Suppressor macrophage treated with lipopolysaccharide for 4 hours (primary cell): ENCODE measurements at regions not wholly inside any gene's neighbourhood (a gene's known extent, or its start where the extent isn't known, plus 50 kb on each side); places are given as distances from the start of the nearest gene placed in this dataset.
"Not testable (repeated sequence)": the region's sequence is repeated elsewhere in the genome, so short reads cannot be mapped to it uniquely, and the experiment has no call there.

Source experiments
- DNase-seq: peaks from one replicate; pipeline ENCODE4 v3.0.0-alpha.2; 2020

DNA sequence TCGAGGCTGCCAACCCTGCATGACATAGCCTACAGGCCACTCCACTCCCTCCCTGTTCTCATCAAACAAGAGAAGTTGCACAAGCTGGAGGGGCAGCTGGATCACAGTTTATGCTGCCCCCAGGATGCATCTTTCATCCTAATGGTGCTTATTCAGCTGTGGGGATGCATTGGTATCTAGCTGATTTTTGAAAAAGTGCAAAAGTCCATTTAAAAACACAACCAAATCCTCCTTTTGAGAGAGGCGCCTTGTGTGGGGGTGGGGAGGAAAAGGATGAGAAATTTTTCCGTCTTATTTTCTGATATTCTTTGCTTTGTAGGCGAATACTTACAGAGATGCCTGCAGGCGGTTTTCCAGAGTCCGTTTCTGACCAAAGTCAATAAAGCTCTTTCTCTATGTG is 276.4 kb upstream of the BOD1L1 start:
- no peak for DNase-seq

DNA sequence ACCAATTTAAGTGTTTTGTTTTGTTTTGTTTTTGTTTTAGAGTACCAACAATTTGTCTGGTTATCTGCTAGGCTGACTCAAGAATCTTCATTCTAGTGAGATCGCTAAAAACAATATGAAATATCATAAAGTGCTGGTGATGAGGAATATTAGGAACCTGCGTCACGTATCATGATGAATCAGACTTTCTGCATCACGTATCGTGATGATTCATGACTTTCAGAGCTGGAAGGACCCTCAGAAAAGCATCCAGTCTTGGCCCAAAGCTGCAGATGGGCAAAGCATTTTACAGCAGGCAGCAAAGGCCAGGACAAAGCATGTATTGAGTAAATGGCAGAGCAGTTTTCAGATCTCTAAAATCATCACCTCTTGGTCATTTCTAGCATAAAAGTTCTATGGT is 278.0 kb upstream of the BOD1L1 start:
- no peak for DNase-seq

DNA sequence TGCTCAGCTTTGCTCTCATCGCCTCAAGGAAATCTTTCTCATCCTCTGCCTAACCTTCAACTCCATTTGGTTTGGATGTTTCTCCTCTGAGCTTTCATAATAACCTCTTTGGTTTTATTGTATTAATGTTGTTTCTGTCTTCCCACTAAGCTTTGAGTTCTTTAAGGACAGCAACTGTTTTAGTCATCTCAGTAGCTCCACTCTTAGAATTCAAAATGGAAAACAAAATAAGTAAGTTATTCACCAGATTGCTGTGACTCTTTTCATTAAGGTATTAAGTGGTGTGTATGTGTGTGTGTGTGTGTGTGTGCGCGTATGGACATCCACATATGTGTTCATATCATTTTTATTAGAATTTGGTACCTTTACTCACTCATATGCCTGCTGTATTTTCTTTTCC is 279.2 kb upstream of the BOD1L1 start:
- DNase-seq, result no peak

DNA sequence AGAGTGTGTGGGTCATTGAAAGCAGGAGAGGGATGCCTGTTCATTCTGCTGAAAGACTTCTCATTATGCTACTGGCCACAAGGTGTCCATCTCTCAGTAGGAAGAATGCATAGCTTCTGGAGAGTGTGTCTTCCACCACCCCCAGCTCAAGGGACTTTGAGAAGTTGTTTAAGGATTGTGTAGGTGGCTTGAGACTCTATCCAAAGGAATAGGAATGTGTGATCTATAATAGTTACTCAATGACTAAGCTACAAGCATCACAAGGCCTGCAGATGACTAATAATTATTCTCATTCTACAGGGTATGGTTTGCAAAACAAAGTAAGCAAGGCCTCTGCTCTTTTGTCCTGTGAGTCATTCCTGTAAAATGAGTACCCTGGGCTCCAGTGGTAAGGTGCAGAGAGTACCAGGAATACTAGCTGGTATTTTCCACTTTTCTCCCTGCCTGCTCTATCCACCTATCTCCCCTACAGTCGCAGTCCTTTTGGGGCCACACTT is 279.8 kb upstream of the BOD1L1 start:
- peak; percentile 63 for DNase-seq

DNA sequence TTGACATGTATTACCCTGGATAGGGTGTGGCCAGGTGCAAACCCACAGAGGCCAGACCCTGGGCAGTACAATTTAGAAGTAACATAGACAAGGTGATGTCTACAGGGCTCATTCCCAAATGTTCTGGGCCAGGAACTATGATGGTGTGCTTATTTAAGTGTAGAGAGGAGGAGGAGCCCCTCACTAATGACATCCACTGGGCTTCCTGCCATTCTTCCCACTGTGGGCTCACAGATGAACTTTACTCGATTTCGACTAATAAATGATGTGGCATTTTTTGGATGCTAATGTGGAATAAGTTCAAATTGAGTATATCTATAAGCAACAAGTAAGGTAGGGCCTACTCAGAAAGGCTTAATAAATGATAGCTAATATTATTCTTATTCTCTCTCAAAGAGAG is 280.9 kb upstream of the BOD1L1 start:
- no peak for DNase-seq

DNA sequence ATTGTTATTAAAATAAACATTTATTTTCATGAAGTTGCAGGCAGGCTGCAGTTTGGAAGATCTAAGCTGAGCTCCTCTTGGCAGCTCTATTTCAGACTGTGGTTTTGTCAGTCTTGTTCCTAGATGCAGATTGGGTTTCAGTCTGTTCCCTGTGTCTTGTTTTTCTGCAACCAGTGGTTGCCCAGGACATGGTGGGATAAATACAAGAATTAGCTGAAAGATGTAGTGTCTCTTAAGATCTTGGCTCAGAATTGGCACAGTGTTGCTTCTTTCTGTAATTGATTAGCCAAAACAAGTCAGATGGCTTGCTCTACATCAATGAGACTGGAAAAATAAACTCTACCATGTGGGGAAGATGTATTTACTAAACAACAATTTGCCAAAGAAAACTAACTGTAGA is 283.0 kb upstream of the BOD1L1 start:
- DNase-seq, result no peak

DNA sequence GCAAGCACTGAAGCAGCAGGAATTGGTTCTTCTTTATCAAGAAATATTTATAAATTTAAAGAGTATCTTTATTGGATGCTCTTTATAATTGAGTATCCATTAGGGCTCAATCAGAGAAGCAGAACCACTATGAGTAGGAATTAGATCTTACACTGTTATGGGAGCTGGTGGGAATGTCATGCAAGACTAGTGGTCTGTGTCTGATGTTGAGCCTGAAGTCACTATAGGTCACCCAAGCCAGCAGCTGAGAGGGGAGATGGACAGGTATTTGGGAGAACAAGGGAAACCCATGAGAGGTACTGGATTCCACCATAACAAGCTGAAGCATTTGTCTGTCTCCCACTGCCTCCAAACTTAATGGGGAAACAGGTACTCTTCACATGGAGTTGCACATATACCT is 283.7 kb upstream of the BOD1L1 start:
- DNase-seq, result no peak

DNA sequence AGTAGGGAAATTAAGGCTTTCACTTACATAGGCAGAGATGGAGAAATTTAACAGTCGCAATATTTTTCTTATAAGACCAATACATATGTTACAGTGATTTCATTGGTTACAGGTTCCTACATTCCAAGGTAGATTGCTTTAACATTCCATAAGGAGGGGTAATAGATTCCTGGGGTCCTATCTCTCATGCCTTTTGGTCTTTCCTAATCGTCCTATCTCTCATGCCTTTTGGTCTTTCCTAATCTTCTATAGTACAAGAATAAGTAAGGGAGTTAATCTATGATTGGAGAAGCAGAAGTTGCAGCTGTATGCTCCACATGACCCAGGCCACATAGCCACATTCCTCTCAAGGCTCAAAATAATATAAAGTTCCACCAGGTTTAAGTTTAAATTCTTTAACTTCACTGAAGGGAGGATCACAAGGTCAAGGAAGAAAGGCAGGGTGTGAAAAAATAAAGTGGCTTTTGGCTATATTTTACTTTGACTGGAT is 285.0 kb upstream of the BOD1L1 start:
- peak; percentile 30 for DNase-seq

DNA sequence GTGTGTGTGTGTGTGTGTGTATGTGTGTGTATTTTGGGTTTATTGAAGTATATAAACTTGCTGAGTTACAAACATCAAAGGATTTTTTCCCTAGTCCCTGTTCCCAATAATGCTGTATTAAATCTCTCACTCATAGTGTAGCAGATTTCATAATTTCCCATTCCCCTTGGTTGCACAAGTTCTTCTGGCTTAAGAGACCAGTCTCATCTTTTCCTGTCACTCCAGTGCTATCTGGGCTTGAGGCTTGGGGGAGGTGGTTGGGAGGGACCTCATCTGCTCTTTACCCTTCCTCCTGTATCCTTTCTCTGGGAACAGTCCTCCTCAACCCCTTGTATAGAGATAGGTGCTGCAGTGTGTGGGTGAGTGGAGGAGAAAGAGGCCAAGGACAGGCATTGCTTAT is 285.4 kb upstream of the BOD1L1 start:
- peak; percentile 61 for DNase-seq

DNA sequence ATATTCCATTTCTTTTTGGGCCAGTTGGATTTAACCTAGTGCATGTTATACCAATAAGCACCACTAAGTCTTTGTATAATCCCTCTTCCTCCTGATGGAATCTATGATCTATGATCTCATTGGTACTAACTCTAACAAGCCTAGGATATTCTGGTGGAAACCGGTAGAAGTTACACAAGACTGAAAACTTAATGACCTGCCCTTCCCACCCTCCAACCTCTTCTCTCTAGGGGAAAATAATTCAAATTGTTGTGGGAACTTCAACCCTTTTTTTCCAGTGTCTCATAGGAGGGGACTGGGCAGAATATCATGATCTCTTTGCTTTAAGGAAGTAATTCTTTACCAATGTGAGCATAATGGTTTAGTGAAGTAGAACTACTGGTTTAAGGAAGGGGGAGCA is 289.5 kb upstream of the BOD1L1 start:
- DNase-seq, result no peak

DNA sequence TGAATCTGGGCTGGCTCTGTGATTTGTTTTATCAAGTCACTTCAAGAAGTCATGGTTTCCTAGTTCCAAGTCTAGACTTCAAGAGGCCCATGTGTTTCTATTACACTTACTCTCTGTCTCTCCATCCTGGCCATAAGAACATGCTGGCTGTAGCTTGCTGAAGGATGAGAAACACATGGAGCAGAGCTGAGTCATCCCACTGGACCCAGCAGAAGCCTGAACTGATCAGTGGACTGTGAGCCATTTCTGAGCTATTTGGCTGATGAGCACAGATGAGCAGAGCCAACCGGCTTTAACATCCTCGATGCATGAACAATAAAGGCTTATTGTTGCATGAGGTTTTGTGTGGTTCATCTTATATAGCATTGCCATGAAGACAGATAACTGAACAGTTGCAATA is 290.6 kb upstream of the BOD1L1 start:
- no peak for DNase-seq

DNA sequence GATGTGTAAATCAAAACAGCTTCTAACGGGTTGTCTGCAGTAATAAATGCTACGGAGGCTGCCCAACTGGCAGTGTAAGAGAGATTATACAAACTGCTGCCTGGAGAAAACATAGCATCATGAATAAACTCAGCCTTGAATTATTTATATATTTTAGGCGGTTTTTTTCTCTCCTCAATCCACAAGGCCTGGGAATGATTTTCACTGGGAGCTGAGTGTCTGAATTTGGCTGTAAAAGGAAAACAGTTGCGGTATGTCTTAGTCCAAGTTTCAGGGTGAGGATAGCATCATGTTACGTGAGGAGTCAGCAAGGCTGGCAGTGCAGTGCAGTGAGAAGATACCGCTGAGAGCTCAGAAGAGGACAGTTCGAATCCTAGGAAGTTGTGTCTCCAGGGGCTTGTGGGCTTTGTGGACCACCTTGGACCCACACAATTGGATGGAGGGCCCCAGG is 291.5 kb upstream of the BOD1L1 start:
- no peak for DNase-seq

DNA sequence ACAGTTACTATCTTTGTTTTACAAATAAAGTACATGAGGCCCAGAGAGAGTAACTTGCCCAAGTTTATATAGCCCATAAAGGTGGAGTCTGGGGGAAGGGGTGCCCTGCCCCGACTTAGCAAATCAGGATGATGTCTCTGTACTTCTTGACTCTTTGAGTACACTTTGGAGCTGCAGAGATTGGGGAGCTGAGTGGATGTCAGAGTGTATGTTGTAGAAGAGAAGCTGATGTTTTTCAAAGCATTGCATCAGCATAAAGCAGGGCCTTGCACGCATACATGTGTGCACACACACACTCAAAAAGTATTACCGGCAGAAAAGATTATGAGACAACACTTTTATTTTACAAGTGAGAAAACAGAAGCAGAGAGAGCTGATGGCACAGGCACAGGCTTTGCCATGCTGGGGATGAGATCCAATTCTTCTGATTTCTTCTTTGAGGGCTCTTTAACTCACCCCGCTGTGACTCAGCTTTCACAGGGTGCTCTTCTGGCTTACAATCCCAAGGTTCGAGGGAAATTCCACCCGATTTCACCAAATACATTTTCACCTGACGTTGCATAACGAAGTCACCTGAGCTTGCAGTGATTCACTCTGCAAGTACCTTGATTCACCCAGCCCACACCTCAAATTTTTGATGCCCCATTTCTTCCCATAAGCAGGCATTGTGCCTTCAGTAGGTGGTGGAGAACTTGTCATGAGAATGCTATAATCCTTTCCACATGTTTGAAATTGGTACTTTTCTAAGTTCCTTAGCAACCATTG is 292.8 kb upstream of the BOD1L1 start:
- no peak for DNase-seq

DNA sequence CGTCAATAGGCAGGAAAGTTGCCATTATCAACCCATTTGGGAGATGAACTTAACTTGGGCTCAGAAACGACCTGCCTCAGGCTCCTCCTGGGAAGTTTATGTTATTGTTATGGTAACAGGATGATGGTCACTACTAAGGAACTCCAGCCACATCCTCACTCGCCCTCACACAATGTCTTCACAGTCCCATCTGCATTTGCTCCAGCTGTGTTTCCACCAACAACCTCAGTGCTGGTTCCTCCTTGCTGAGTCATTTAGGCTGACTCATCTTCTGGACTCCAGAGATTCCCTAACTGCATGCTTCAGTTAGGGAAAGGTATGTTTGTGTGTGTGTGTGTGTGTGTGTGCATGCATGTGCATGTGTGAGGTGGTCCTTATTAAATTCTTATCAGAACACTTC is 293.4 kb upstream of the BOD1L1 start:
- DNase-seq, result peak; percentile 43

DNA sequence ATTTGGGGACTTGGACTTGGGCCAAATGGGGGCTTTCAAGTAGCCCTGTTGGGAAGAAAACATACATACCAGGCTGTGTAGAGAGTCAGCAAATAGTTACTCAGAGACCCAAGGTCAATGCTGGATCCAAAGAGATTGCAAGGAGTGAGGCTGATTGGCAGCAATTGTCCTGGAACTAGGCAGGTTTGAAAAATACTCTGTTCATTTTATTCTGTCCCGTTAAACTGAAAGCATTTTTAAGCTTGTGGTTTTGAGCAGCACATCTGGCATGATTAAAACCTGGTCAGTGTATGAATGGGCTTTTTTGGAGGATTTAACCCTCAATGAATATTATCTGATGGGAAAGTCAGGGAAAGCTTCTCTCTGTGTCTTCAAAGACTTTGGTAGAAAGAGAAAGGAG is 294.3 kb upstream of the BOD1L1 start:
- DNase-seq, result no peak

DNA sequence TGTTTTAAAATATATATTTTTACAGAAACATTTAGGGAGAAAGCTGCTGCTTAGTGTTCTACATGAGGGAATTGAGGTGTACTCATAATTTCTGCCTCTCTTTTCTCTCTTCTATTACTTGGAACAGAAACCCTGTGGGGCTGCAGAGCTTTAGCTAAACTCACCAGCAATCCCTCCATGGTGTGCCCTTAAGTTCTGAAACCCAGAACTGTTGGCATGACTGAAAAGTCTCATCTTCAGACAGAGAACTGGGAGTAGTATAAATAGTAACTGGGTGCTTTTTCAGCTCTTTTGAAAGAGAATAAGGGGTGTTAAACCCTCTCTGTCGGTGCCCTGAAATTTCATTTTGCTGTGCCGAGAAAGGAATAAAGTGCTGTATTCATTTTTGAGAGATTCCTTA is 294.9 kb upstream of the BOD1L1 start:
- DNase-seq, result no peak

DNA sequence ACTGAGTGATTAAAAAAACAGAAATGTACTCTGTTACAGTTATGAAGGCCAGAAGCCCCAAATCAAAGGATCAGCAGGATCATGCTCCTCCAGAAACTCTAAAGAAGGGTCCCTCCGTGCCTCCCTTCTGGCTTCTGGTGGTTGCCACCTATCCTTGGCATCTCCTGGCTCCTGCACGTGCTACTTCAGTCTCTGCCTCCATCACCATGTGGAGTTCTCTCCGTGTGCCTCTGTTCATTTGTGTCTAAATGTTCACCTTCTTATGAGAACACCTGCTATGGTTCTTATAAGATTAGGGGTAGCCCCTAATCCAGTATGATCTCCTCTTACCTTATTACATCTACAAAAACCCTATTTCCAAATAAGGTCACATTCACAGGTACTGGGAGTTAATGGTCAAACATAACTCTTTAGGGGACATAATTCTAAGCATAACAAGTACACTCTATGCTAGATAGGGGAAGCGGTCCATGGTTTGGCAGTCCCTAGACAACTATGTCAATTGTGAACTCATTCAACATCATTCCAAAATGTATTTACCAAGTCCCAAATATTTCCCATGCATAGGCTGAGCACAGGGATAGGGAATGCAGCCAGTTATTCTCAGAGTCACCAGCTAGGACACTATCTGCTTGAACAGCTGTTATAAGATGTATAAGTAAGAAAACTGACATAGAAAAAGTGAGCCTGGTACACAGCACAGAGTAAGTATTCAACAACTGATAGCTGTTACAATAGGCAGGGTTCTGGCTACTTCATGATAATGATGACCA is 295.5 kb upstream of the BOD1L1 start:
- no peak for DNase-seq

DNA sequence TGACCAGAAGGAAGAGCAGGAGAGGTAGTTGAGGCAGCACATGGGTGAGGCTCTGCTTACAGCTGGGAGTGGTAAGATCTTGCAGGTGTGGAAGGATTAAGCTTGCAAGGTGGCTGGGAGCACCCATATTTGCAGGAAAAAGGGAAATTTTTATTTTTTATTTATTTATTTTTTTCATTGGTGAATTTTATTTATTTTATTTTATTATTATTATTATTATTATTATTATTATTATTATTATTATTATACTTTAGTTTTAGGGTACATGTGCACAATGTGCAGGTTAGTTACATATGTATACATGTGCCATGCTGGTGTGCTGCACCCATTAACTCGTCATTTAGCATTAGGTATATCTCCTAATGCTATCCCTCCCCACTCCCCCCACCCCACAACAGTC is 297.4 kb upstream of the BOD1L1 start:
- not testable (repeated sequence) for DNase-seq

DNA sequence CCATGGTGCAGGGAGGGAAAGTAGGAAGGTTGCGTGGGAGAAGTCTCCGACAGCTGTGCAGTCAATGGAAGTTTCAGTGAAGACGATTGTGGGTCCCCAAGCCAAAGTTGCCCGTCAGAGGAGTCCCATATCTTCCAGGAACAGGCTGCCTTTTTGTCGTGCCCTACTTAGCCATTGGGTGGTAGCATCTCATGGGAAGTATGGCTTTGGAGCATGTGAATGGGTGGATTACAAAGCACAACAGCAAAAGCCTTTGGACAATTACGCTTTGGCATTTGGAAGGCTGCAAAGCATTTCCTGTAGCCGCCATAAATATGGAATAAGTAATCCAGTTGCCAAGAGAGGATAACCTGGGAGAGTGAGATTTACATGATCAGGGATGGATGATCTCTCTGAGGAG is 300.7 kb upstream of the BOD1L1 start:
- no peak for DNase-seq

DNA sequence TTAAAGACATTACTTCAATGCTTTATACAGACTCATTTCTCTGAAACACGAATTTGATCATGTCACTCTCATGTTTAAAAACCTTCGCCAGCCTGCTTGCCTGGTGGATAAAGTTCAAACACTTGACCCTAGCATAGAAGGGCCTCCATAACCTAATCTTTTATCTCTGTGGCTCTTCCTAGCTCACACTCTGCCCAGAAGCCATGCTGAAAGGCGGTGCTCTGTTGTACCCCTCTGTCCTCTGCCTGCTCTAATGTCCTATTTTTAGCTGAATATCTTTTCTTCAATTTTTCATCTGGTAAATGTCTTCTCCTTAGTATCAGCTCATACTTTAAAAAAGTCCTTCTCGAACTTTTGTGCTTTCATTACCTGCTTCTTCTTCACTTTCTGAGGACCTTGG is 302.6 kb upstream of the BOD1L1 start:
- no peak for DNase-seq

DNA sequence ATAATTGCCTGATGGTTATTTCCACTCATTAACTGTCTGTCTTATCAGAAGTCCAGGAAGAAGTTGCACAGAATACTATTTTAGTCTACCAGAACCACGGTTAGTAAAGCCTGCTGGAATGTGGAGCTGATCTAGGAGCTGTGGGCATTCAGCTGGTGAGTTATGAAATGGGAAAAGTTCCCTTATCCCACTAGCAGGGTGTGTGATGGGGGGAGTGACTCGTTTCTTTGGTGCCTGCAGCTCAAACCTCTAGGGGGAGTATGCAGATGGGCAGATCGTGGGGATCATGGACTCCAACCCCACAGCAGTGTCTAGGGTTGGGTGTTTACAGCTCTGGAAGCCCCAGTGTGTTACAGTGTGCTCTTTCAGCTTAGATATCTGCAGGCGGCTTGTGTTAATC is 305.7 kb upstream of the BOD1L1 start:
- no peak for DNase-seq

DNA sequence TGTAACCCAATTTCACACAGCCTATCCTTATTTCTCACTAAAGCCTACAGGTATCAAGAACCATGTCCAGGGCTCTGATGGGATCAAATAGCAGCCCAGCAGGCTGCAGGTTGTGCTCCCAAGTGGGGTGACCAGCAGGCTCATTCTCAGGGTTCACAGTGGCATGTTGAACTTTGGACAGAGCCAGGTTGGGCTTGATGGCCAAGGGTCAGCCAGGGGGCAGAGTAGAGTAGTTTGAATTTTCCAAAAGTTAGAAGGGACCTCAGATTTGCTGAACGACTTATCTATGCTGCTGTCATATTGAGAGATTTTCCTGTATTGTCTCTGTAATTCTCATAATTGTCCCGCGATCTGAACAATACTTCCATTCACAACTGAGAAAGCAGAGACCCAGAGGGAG is 310.8 kb upstream of the BOD1L1 start:
- no peak for DNase-seq

DNA sequence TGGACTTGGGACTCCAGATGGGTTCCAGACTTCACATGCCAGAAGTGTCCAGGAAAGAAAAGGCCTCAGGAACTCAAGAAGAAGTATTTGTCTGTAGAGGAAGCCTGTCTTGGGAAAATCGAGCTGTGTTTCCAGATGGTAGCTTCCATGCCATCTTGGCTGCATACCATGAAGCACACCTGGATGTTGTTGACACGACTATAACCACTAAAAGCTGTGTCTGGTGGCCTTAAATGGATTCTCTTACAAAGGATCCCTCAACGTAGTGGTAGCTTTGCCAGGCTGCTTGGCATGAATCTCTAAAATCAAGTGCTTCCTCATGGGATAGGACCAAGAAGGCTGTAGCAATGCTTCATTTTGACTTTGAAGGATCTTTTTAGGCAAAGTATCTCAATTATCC is 313.4 kb upstream of the BOD1L1 start:
- no peak for DNase-seq

DNA sequence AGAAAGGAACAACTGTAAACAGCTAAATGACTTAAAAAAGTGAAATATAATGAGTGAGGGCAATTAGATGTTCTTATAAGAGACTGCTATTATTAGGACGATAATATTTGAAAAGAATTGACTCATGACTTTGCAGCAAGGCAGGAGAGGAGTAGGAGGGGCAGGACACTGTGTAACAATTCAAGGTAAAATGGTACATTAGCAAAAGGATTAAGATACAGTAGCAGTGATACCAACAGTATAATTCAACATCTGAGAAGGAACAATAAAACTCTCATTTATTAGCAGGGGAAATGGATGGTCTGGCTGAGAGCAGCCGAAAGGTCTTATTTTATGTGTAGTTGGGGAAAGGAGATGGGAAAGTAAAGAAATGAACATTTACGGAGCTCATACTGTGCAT is 315.5 kb upstream of the BOD1L1 start:
- no peak for DNase-seq
